Activated T-cell treated with anti-CD3 and anti-CD28 coated beads, Interleukin-2, amount 50 U/mL, for 24 hours (primary cell): ENCODE measurements at regions not wholly inside any gene's neighbourhood (a gene's known extent, or its start where the extent isn't known, plus 50 kb on each side); places are given as distances from the start of the nearest gene placed in this dataset.
"Not testable (repeated sequence)": the region's sequence is repeated elsewhere in the genome, so short reads cannot be mapped to it uniquely, and the experiment has no call there.

ENCODE experiments used
- DNase-seq: peaks from one replicate; pipeline ENCODE4 v3.0.0-alpha.2; 2020
- H3K27ac Mint-ChIP-seq: 2 replicates; pipeline ENCODE4 v1.8.0; 2020; ENCODE audit warnings: mild to moderate bottlenecking, mixed read lengths
- H3K27me3 Mint-ChIP-seq: 2 replicates; pipeline ENCODE4 v1.8.0; 2020; ENCODE audit warnings: mixed read lengths
- H3K36me3 Mint-ChIP-seq: 2 replicates; pipeline ENCODE4 v1.8.0; 2020; ENCODE audit warnings: low read depth, mixed read lengths
- H3K4me1 Mint-ChIP-seq: 2 replicates; pipeline ENCODE4 v1.8.0; 2020; ENCODE audit warnings: low read depth, mixed read lengths
- H3K4me3 Mint-ChIP-seq: 2 replicates; pipeline ENCODE4 v1.8.0; 2020; ENCODE audit warnings: mild to moderate bottlenecking, moderate library complexity, mixed read lengths
- H3K9me3 Mint-ChIP-seq: 2 replicates; pipeline ENCODE4 v1.8.0; 2020; ENCODE audit warnings: mixed read lengths

DNA sequence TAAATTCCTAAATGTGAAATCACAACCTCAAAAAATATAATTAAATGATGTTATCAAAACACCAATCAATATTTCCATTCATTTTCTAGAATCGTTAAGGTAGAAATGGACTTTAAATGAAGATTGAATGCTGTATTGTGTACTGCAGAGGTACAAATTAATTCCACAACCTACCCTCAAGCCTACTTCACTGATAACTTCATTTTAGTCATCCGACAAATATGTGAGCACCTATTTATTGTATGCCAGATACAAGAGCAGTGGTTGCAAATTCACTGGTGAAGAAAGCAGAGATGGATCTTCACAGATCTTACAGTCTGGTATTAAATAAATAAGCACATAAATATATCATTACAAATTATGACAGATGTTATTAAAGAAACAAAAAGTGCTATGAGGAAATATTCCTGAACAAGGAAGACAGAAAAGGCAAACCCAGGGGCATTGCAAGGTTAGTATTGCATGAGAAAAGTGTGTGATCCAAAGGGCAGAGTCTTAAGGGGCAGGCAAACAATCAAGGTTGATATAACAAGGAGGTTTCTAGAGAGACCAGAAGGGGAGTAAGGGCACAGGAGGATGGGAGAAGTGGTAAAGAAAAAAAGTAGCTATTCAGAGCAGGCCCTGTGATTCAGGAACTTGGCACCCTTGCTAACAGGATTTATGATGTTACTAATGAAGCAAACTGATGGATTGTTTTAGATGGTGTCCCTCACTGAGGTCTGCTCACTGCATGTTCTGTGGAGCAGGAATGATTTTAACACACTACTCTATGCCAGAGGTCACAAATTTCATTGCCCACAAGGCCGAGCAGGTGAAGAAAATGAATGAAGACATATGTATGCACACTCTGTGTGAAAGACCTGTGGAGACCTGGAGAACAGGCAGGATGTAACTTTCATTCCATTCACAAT lies 128.0 kb upstream of the CCDC150 start:
- DNase-seq = no peak
- Mint-ChIP-seq H3K27ac (no peak overlapping the region), H3K36me3 (no peaks in the 10 kb centered on the region), H3K27me3 (peaks cover 18% of the 10 kb centered on the region), H3K9me3 (no peaks in the 10 kb centered on the region), H3K4me3 (no peak overlapping the region), H3K4me1 (no peaks in the 10 kb centered on the region)

DNA sequence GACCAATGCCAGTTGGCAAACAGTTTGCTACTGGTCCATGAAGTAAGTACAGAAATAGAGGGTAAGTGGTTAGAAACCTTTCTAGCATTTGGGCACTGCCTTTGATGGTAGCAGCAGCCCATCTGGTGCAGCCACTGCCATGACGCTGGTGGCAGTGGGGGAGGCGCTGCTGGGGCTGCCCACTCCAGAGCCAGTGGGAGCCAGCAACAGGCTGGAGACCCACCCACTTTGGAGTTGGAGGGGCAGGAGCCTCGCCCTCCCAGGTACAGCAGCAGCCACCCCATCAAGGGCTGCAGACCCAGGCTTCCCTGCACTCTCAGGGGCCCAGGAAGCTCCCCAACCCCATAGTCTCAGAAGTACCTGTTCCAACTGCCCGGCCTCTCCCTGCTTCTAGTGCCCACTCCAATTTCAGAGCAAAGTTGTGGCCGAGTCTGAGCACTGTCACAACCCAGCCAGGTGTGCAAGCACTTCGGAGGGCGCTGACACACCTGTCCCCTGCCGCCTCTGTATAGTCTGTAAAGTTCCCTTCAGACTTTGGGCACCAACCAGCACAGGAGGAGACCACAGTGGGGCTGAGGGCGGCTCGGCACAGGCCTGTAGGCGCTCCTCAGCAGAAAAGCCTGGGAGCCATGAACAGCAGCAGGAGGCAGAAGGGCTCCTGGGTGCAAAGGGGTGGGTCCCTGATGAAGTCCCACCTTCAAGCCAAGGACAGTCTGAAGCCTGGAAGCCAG lies 125.6 kb upstream of the CCDC150 start:
- no peaks in the 10 kb centered on the region for H3K36me3 Mint-ChIP-seq
- H3K27ac Mint-ChIP-seq = no peak overlapping the region
- no peak overlapping the region for H3K4me3 Mint-ChIP-seq
- H3K4me1 Mint-ChIP-seq = no peaks in the 10 kb centered on the region
- H3K9me3 Mint-ChIP-seq = no peaks in the 10 kb centered on the region
- H3K27me3 Mint-ChIP-seq = peaks cover 21% of the 10 kb centered on the region
- DNase-seq = no peak

DNA sequence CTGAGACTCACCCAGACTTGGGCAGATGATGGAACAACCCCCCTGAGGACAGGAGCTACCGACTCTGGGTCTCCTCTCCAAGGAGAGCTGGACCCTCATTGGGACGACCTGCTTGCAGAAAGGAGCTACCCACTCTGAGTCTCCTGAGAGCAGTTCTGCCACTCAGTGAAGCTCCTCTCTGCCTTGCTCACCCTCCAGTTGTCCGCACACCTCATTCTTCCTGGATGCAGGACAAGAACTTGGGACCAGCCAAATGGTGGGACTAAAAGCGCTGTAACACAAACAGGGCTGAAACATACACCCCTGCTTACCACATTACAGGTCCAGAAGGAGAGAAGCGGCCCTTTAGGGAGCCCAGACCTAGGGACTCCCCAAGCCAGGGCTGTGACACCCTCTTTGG lies 124.9 kb upstream of the CCDC150 start:
- Mint-ChIP-seq H3K4me3 (no peak overlapping the region), H3K36me3 (no peaks in the 10 kb centered on the region), H3K4me1 (no peaks in the 10 kb centered on the region), H3K9me3 (no peaks in the 10 kb centered on the region), H3K27me3 (peaks cover 21% of the 10 kb centered on the region), H3K27ac (no peak overlapping the region)
- DNase-seq = no peak

DNA sequence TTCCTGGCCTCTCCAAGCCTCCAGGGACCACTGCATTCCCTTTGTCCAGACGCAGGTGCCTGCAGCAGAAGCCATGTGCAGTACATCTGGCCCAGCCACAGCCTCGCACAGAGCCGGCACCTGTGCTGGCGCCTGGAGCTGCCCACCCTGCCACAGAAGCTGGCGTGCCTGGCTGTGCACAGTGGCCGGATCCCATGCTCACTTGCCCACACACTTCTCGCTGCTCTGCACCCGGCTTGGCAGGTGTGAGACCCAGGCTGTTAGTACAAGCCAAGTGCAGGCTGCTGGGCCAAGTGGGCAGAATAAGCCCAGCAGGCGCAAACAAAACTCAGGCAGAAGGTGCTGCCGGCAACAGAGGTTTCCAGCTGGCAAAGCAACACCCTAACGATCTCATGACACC lies 124.5 kb upstream of the CCDC150 start:
- H3K4me3 Mint-ChIP-seq = no peak overlapping the region
- H3K4me1 Mint-ChIP-seq = no peaks in the 10 kb centered on the region
- H3K27ac Mint-ChIP-seq = no peak overlapping the region
- DNase-seq = no peak
- H3K27me3 Mint-ChIP-seq = peaks cover 21% of the 10 kb centered on the region
- no peaks in the 10 kb centered on the region for H3K9me3 Mint-ChIP-seq
- no peaks in the 10 kb centered on the region for H3K36me3 Mint-ChIP-seq

- Mint-ChIP-seq H3K27me3 (peaks cover 21% of the 10 kb centered on the region), H3K4me3 (no peak overlapping the region), H3K9me3 (no peaks in the 10 kb centered on the region), H3K27ac (no peak overlapping the region), H3K36me3 (no peaks in the 10 kb centered on the region), H3K4me1 (no peaks in the 10 kb centered on the region)
- DNase-seq = no peak
Observed at GRCh38 chr2:196515608-196516007, 123.9 kb upstream of the CCDC150 start.

DNA sequence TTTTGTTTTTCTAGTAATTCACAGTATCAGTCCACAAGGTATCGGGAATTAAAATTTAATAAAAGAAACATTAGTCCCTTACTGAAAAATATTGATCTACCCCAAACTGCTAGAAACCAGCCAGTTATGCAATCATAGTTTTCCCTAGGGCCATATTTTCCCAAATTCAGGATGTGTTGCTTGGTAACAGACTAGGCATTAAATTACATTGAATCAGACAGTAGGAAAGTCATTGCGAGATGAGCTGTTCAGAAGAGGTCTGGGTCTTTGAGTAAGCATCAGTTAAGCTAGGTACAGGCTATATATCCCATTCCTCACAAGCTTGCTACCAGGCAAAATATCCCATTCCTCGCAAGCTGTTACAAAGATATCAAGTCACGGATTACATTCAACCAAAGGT lies 123.0 kb upstream of the CCDC150 start:
- Mint-ChIP-seq H3K9me3 (no peaks in the 10 kb centered on the region), H3K27ac (no peak overlapping the region), H3K27me3 (peaks cover 18% of the 10 kb centered on the region), H3K36me3 (no peaks in the 10 kb centered on the region), H3K4me1 (no peaks in the 10 kb centered on the region), H3K4me3 (no peak overlapping the region)
- no peak for DNase-seq

- Mint-ChIP-seq H3K27ac (no peak overlapping the region), H3K4me3 (no peak overlapping the region), H3K27me3 (peaks cover 3% of the 10 kb centered on the region), H3K9me3 (no peaks in the 10 kb centered on the region), H3K36me3 (no peaks in the 10 kb centered on the region), H3K4me1 (no peaks in the 10 kb centered on the region)
- DNase-seq = no peak
Observed at GRCh38 chr2:196520605-196521004, 118.9 kb upstream of the CCDC150 start.

- not testable (repeated sequence) for H3K36me3 Mint-ChIP-seq, H3K9me3 Mint-ChIP-seq, DNase-seq, H3K4me3 Mint-ChIP-seq, H3K27ac Mint-ChIP-seq, H3K4me1 Mint-ChIP-seq
- H3K27me3 Mint-ChIP-seq = peaks cover 14% of the 10 kb centered on the region
Observed at GRCh38 chr2:196526981-196527725, 112.4 kb upstream of the CCDC150 start.

DNA sequence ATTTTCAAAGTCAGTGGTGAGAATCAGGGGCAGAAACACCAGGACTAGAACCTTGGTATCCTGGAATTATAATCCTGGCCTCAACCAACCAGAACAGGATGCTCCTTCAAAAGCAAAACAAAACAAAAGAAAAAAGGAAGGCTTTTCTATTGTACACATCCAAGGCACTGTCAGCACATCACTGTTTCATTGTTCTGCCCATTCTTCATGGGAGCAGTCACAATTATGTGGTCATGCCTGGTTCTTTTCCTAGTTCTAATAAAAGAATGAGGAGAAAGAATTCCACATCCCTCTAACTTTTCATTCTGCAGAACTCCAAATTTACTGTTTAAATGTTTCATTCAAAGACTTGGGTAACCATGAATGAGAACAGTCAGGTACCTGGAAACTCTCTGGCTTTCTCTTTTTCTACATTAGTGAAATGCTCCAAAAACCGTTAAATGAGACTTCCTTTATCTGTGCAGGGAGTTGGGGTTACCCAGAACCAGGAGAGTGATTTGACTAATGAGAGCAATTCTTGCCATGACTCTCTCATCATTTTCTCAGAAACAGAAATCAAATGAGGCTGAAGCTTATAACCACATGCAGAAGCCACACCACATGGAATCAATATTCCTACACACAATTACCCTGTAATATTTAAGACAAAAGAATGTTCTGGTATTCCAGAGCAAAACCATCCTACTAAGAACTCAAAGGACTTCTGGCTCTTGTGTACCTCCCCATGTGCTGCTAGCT lies 110.9 kb upstream of the CCDC150 start:
- H3K27me3 Mint-ChIP-seq = peaks cover 15% of the 10 kb centered on the region
- no peak for DNase-seq
- no peaks in the 10 kb centered on the region for H3K9me3 Mint-ChIP-seq
- H3K27ac Mint-ChIP-seq = no peak overlapping the region
- H3K4me3 Mint-ChIP-seq = no peak overlapping the region
- peaks cover 3% of the 10 kb centered on the region for H3K4me1 Mint-ChIP-seq
- no peaks in the 10 kb centered on the region for H3K36me3 Mint-ChIP-seq

- no peak for DNase-seq
- Mint-ChIP-seq H3K4me3 (no peak overlapping the region), H3K36me3 (no peaks in the 10 kb centered on the region), H3K9me3 (no peaks in the 10 kb centered on the region), H3K4me1 (peaks cover 3% of the 10 kb centered on the region), H3K27me3 (peaks cover 22% of the 10 kb centered on the region), H3K27ac (no peak overlapping the region)
Observed at GRCh38 chr2:196530910-196531309, 108.6 kb upstream of the CCDC150 start.

GRCh38 chr2:196533772-196534397 lies 105.6 kb upstream of the CCDC150 start:
- peaks cover 24% of the 10 kb centered on the region for H3K27me3 Mint-ChIP-seq
- no peak overlapping the region for H3K27ac Mint-ChIP-seq
- no peak for DNase-seq
- no peaks in the 10 kb centered on the region for H3K9me3 Mint-ChIP-seq
- no peak overlapping the region for H3K4me3 Mint-ChIP-seq
- peaks cover 3% of the 10 kb centered on the region for H3K4me1 Mint-ChIP-seq
- H3K36me3 Mint-ChIP-seq = no peaks in the 10 kb centered on the region

DNA sequence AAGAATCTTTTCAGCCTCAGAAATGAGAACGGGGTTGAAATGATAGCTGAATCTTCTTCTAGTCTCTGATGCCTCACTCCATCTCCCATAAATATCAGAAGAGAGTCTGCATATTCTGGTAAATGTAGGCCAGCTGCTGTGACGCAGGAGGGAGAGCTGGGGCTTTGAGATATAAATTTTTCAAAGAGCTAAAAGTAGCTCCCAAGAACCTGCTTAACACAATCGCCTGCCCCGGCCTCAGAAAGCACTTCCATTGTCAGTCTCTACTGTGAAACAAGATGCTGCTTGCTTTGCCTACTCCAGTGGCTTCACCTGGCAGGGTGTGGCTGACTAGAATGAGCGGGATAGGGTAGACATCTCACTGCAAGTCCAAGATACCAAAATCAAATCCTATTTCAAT lies 105.0 kb upstream of the CCDC150 start:
- Mint-ChIP-seq H3K27ac (no peak overlapping the region), H3K9me3 (no peaks in the 10 kb centered on the region), H3K4me3 (no peak overlapping the region), H3K36me3 (no peaks in the 10 kb centered on the region), H3K27me3 (peaks cover 23% of the 10 kb centered on the region), H3K4me1 (peaks cover 3% of the 10 kb centered on the region)
- DNase-seq = no peak

DNA sequence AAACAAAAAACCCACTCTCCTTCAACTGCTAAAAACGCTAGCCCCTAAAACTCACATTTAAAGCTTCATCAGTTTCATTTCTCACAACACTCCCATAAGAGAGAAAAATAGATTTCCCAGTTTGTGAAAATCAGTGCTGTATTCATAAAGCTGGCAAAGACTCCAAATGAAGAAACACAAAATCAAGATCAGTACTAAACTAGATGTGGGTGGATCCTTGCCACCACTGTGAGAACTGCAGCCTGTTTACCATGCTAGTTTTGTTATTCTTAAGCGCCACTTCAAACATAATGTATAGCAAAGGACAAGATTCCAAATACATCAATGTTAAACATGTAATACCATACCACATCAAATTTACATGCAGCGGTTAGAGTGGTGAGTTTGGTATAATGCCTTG lies 104.5 kb upstream of the CCDC150 start:
- Mint-ChIP-seq H3K27me3 (peaks cover 22% of the 10 kb centered on the region), H3K4me1 (peaks cover 3% of the 10 kb centered on the region), H3K36me3 (no peaks in the 10 kb centered on the region), H3K27ac (no peak overlapping the region), H3K9me3 (no peaks in the 10 kb centered on the region), H3K4me3 (no peak overlapping the region)
- no peak for DNase-seq

DNA sequence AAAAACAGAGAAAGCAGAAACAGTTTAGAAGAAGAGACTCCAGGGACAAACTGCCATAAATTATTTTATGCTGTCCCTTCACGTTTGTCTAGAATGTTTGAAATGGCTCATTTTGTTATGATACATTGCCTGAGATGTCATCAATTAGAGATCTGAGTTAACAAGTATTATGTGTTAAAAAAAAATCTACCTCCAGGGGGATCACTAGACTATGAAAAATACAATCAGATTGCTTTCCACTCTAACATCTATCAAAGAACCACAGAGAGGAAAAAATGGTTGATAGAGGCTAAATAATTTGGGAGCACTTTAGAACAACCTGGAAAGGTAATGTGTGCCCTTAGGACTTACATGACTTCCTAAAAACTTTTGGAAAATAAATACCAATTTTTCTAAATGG lies 103.8 kb upstream of the CCDC150 start:
- Mint-ChIP-seq H3K27ac (no peak overlapping the region), H3K27me3 (peaks cover 19% of the 10 kb centered on the region), H3K9me3 (no peaks in the 10 kb centered on the region), H3K4me1 (peaks cover 3% of the 10 kb centered on the region), H3K36me3 (no peaks in the 10 kb centered on the region), H3K4me3 (no peak overlapping the region)
- no peak for DNase-seq
